GM21367 (cell line): ENCODE measurements at regions not wholly inside any gene's neighbourhood (a gene's known extent, or its start where the extent isn't known, plus 50 kb on each side); places are given as distances from the start of the nearest gene placed in this dataset.

Experiments used
- ATAC-seq: cut with Tn5 transposase; IDR thresholded peaks from one replicate; pipeline ENCODE4 v1.9.1; 2021; ENCODE audit not compliant: unreplicated experiment

- no peak for ATAC-seq
Observed at GRCh38 chr13:58594747-58595600, 963.4 kb downstream of the PCDH17 start.

- no peak for ATAC-seq
Observed at GRCh38 chr13:58597552-58597951, 966.0 kb downstream of the PCDH17 start.

GRCh38 chr13:58598241-58598640 lies 966.7 kb downstream of the PCDH17 start:
- no peak for ATAC-seq

- no peak for ATAC-seq
Observed at GRCh38 chr13:58611117-58611516, 979.6 kb downstream of the PCDH17 start.

GRCh38 chr13:58617880-58618665 lies 986.5 kb downstream of the PCDH17 start:
- no peak for ATAC-seq

- ATAC-seq: no peak
Observed at GRCh38 chr13:58619396-58620113, 988.0 kb downstream of the PCDH17 start.

GRCh38 chr13:58620176-58620575 lies 988.6 kb downstream of the PCDH17 start:
- ATAC-seq: no peak

- ATAC-seq: no peak
Observed at GRCh38 chr13:58625703-58626389, 994.3 kb downstream of the PCDH17 start.

GRCh38 chr13:58630794-58631193 lies 999.2 kb downstream of the PCDH17 start:
- no peak for ATAC-seq

GRCh38 chr13:58633226-58633625 lies 1001.7 kb downstream of the PCDH17 start:
- no peak for ATAC-seq

GRCh38 chr13:58655086-58655485 lies 1023.5 kb downstream of the PCDH17 start:
- ATAC-seq: no peak

- no peak for ATAC-seq
Observed at GRCh38 chr13:58660826-58661225, 1029.3 kb downstream of the PCDH17 start.

GRCh38 chr13:58666331-58666730 lies 1034.8 kb downstream of the PCDH17 start:
- no peak for ATAC-seq

- no peak for ATAC-seq
Observed at GRCh38 chr13:58667096-58667495, 1035.6 kb downstream of the PCDH17 start.

- ATAC-seq: no peak
Observed at GRCh38 chr13:58680115-58680514, 1048.6 kb downstream of the PCDH17 start.

- ATAC-seq: no peak
Observed at GRCh38 chr13:58682616-58683015, 1051.1 kb downstream of the PCDH17 start.

GRCh38 chr13:58687148-58687547 lies 1055.6 kb downstream of the PCDH17 start:
- ATAC-seq: no peak

- no peak for ATAC-seq
Observed at GRCh38 chr13:58698531-58698930, 1067.0 kb downstream of the PCDH17 start.

GRCh38 chr13:58704953-58705352 lies 1073.4 kb downstream of the PCDH17 start:
- ATAC-seq: no peak

- ATAC-seq: no peak
Observed at GRCh38 chr13:58706421-58706820, 1074.9 kb downstream of the PCDH17 start.

GRCh38 chr13:58712191-58712590 lies 1080.6 kb downstream of the PCDH17 start:
- no peak for ATAC-seq
